ENCODE measurements at regions not wholly inside any gene's neighbourhood (a gene's known extent, or its start where the extent isn't known, plus 50 kb on each side); places are given as distances from the start of the nearest gene placed in this dataset.

DNA sequence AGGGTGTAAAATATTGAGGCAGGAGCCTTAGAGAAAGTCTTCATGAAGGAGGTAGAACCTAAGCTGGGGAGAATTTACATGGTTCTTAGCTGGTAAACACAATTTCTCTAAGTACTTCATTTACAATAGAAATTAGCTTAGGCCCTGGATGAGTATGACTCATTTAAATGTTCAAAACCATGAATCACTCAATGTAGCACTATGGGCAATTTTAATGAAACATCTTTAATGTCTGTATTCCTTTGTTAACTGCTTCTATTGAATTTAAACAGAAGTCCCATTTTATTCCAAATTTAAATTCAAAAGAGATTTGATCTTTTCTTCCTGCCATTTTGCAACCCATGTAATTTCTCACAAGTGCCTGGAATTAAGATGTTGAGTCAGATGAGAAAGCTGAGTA, 252.1 kb downstream of the RFC3 start:
- no peak for DNase-seq (ENCODE audit: insufficient read length, low spot score, missing footprints)
- Histone ChIP-seq H3K4me1 (ENCODE audit: insufficient read depth, low read length) (no peaks in the 10 kb centered on the region), H2AFZ (ENCODE audit: low read length) (no peak overlapping the region), H3K79me2 (ENCODE audit: insufficient read depth, low read length) (no peaks in the 10 kb centered on the region), H3K4me2 (ENCODE audit: insufficient read depth, low read length) (no peak overlapping the region), H3K36me3 (ENCODE audit: insufficient read depth, low read length) (no peaks in the 10 kb centered on the region), H3K27ac (ENCODE audit: low read depth, low read length) (no peak overlapping the region), H3K9me3 (ENCODE audit: low read depth, low read length) (no peaks in the 10 kb centered on the region), H3K27me3 (ENCODE audit: insufficient read depth, low read length) (no peaks in the 10 kb centered on the region), H3K4me3 (ENCODE audit: insufficient read depth, low read length) (no peak overlapping the region), H4K20me1 (ENCODE audit: insufficient read depth, low read length) (no peaks in the 10 kb centered on the region)
- TF ChIP-seq, protein P1, sequence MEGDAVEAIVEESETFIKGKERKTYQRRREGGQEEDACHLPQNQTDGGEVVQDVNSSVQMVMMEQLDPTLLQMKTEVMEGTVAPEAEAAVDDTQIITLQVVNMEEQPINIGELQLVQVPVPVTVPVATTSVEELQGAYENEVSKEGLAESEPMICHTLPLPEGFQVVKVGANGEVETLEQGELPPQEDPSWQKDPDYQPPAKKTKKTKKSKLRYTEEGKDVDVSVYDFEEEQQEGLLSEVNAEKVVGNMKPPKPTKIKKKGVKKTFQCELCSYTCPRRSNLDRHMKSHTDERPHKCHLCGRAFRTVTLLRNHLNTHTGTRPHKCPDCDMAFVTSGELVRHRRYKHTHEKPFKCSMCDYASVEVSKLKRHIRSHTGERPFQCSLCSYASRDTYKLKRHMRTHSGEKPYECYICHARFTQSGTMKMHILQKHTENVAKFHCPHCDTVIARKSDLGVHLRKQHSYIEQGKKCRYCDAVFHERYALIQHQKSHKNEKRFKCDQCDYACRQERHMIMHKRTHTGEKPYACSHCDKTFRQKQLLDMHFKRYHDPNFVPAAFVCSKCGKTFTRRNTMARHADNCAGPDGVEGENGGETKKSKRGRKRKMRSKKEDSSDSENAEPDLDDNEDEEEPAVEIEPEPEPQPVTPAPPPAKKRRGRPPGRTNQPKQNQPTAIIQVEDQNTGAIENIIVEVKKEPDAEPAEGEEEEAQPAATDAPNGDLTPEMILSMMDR (IDR thresholded peaks at IDR 0.05; ENCODE audit: extremely low read depth, low read depth, low read length), result no peak

DNA sequence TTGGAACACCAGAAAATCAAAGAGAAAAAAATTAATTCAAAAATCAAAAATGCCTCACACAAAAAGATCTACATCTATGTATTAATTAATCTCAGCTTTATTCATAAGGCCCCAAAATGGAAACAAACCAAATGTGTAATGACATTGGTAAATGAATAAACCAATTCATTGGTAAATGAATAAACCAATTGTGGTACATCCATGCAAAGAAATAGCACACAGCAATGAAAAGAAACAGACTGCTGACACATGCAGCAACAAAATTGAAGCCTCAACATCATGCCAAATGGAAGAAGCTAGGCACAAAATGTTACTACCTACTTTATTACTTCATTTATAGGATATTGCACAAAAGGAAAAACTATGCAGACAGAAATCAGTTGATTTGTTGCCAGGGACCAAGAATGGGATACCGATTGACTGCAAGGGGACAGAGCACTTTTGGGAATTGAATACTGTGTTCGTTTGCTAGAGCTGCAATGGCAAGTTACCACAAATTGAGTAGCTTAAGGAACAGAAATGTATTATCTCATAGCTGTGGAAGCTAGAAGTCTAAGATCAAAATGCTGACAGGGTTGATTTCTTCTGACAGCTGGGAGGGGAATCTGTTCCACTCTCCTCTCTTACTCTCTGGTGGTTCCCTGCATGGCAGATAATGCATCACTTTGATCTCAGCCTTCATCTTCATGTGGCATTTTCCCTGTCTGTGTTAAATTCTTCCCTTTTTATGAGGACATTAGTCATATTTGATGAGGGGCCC, 252.8 kb downstream of the RFC3 start:
- Histone ChIP-seq H3K27me3 (ENCODE audit: insufficient read depth, low read length) (no peaks in the 10 kb centered on the region), H3K79me2 (ENCODE audit: insufficient read depth, low read length) (no peaks in the 10 kb centered on the region), H3K9me3 (ENCODE audit: low read depth, low read length) (no peaks in the 10 kb centered on the region), H3K4me1 (ENCODE audit: insufficient read depth, low read length) (no peaks in the 10 kb centered on the region), H4K20me1 (ENCODE audit: insufficient read depth, low read length) (no peaks in the 10 kb centered on the region), H3K36me3 (ENCODE audit: insufficient read depth, low read length) (no peaks in the 10 kb centered on the region), H3K27ac (ENCODE audit: low read depth, low read length) (no peak overlapping the region), H2AFZ (ENCODE audit: low read length) (no peak overlapping the region), H3K4me3 (ENCODE audit: insufficient read depth, low read length) (no peak overlapping the region), H3K4me2 (ENCODE audit: insufficient read depth, low read length) (no peak overlapping the region)
- DNase-seq (ENCODE audit: insufficient read length, low spot score, missing footprints), result no peak
- TF ChIP-seq, protein P1 (IDR thresholded peaks at IDR 0.05; ENCODE audit: extremely low read depth, low read depth, low read length), result no peak

DNA sequence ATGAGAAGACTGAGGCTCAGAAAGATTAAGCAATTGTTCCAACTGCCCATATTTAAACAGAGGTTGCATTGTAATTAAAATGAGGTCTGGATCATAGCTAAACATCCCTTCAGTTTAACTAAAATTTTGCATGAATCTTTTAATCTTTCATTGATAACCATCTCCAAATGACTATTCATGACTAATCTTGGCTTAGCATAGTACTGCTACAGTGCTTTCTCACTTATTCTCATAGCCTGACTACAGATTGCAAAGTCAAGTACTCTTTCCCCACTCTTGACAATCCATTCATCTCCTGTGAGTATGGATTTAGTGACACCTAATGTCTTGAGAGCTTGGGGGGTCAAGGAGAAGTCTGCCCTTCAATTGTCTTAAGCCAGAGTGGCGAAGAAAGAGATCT, 258.4 kb downstream of the RFC3 start:
- Histone ChIP-seq H3K4me2 (ENCODE audit: insufficient read depth, low read length) (peak overlapping the region; percentile 44), H3K27me3 (ENCODE audit: insufficient read depth, low read length) (no peaks in the 10 kb centered on the region), H4K20me1 (ENCODE audit: insufficient read depth, low read length) (no peaks in the 10 kb centered on the region), H3K4me1 (ENCODE audit: insufficient read depth, low read length) (peaks cover 12% of the 10 kb centered on the region), H3K9me3 (ENCODE audit: low read depth, low read length) (no peaks in the 10 kb centered on the region), H3K79me2 (ENCODE audit: insufficient read depth, low read length) (no peaks in the 10 kb centered on the region), H2AFZ (ENCODE audit: low read length) (peak overlapping the region; percentile 34), H3K27ac (ENCODE audit: low read depth, low read length) (peak overlapping the region; percentile 35), H3K4me3 (ENCODE audit: insufficient read depth, low read length) (peak overlapping the region; percentile 23), H3K36me3 (ENCODE audit: insufficient read depth, low read length) (no peaks in the 10 kb centered on the region)
- TF ChIP-seq, protein P1 (IDR thresholded peaks at IDR 0.05; ENCODE audit: extremely low read depth, low read depth, low read length), result no peak
- no peak for DNase-seq (ENCODE audit: insufficient read length, low spot score, missing footprints)

DNA sequence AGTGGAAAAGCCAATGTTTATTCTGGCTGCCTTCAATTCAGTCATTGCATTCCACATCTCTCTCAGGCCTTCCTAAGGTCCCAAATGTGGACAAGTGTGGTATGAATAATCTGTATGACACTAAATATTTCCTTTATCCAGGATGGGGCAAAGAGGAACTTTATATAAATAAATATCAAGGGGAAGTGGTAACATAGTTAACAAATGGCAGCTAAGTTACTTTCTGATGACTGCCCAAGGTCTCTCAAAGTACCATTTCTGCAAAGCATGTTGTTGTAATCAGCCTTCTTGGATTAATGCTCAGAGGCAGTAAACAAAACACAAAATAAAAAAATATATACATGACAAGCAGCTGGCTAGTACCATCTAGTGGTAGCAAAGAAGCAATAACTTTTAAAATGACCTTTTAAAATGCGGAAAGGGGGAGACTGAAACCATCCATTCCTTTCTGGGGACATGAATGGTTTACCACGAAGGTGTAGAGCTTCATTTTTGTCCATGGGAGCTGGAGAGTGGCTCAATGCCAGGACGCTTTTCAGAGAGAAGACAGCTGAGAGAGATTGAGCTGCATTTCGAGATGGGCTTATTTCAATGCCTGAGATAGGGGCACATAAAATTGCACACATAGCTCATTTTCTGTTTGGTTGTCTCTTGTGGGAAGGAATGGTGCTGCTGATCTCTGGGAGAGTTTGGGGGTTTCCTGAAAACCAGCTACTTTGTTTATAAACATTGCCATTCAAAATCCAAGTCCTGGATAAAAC, 259.2 kb downstream of the RFC3 start:
- peaks cover under 1% of the 10 kb centered on the region for H3K27me3 ChIP-seq (ENCODE audit: insufficient read depth, low read length)
- H3K4me2 ChIP-seq (ENCODE audit: insufficient read depth, low read length), result peak overlapping the region; percentile 44
- peaks cover 12% of the 10 kb centered on the region for H3K4me1 ChIP-seq (ENCODE audit: insufficient read depth, low read length)
- peak overlapping the region; percentile 35 for H3K27ac ChIP-seq (ENCODE audit: low read depth, low read length)
- peak overlapping the region; percentile 73 for H2AFZ ChIP-seq (ENCODE audit: low read length)
- H3K36me3 ChIP-seq (ENCODE audit: insufficient read depth, low read length), result no peaks in the 10 kb centered on the region
- no peaks in the 10 kb centered on the region for H4K20me1 ChIP-seq (ENCODE audit: insufficient read depth, low read length)
- H3K4me3 ChIP-seq (ENCODE audit: insufficient read depth, low read length), result peak overlapping the region; percentile 23
- H3K9me3 ChIP-seq (ENCODE audit: low read depth, low read length), result no peaks in the 10 kb centered on the region
- no peaks in the 10 kb centered on the region for H3K79me2 ChIP-seq (ENCODE audit: insufficient read depth, low read length)
- DNase-seq (ENCODE audit: insufficient read length, low spot score, missing footprints), result no peak
- TF ChIP-seq, protein P1 (IDR thresholded peaks at IDR 0.05; ENCODE audit: extremely low read depth, low read depth, low read length), result peak; percentile 65
